ENCODE measurements at regions not wholly inside any gene's neighbourhood (a gene's known extent, or its start where the extent isn't known, plus 50 kb on each side); places are given as distances from the start of the nearest gene placed in this dataset.

DNA sequence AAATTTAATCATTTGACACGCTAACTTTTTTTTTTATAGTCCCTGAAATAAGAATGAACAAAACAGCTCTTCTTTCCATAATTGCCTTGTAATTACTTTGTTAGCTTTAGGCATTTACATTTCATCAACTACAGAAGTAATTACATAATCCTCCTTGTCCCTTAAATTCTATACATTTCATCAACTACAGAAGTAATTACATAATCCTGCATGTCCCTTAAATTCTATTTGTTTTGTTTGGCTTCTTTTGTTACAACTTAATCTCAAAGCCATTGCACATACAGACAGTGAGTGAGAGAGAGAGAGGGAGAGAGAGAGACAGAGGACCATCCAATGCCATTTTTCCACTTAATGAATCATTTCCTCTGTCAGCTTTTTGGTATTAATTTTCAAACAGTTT lies 873.2 kb downstream of the METTL15 start:
- no peak overlapping the region for H3K27ac ChIP-seq (ENCODE audit: low read length)
- no peak overlapping the region for H3K4me2 ChIP-seq (ENCODE audit: low read length)
- H3K79me2 ChIP-seq (ENCODE audit: low read length), result no peaks in the 10 kb centered on the region
- POLR2A ChIA-PET (ENCODE audit: unreplicated experiment), result interaction anchor here (0.6 kb wide), 1 partner anchor 38 kb away, joined by 3 read pairs; no protein-coding TSS in a partner anchor
- no peaks in the 10 kb centered on the region for H3K36me3 ChIP-seq (ENCODE audit: low read depth, low read length)
- no peaks in the 10 kb centered on the region for H3F3A ChIP-seq (ENCODE audit: low read length, unreplicated experiment)
- ATAC-seq, result no peak
- TF ChIP-seq, protein P1, sequence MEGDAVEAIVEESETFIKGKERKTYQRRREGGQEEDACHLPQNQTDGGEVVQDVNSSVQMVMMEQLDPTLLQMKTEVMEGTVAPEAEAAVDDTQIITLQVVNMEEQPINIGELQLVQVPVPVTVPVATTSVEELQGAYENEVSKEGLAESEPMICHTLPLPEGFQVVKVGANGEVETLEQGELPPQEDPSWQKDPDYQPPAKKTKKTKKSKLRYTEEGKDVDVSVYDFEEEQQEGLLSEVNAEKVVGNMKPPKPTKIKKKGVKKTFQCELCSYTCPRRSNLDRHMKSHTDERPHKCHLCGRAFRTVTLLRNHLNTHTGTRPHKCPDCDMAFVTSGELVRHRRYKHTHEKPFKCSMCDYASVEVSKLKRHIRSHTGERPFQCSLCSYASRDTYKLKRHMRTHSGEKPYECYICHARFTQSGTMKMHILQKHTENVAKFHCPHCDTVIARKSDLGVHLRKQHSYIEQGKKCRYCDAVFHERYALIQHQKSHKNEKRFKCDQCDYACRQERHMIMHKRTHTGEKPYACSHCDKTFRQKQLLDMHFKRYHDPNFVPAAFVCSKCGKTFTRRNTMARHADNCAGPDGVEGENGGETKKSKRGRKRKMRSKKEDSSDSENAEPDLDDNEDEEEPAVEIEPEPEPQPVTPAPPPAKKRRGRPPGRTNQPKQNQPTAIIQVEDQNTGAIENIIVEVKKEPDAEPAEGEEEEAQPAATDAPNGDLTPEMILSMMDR (conservative IDR thresholded peaks at IDR 0.05; ENCODE audit: low read depth, low read length), result no peak
- TF ChIP-seq EZH2 (IDR thresholded peaks at IDR 0.05; ENCODE audit: low read length, unreplicated experiment) (no peak), EZH2phosphoT487 (IDR thresholded peaks at IDR 0.05; ENCODE audit: borderline replicate concordance, low read length) (no peak)
- DNase-seq, result no peak
- no peak overlapping the region for H3K4me3 ChIP-seq (ENCODE audit: low read length)
- H4K20me1 ChIP-seq (ENCODE audit: low read length), result no peaks in the 10 kb centered on the region
- no TSS peak for BruUV-seq (replicated peaks)
- CTCF ChIA-PET, result no interaction called here
- H3K4me1 ChIP-seq (ENCODE audit: insufficient read depth, low read length), result no peaks in the 10 kb centered on the region; the same call in 1 of the 2 replicates
- H3K27me3 ChIP-seq (ENCODE audit: low read length), result no peaks in the 10 kb centered on the region
- no peaks in the 10 kb centered on the region for H3K9me2 ChIP-seq (replicated peaks; ENCODE audit: low read length)
- H3K9me3 ChIP-seq (ENCODE audit: low read length), result no peaks in the 10 kb centered on the region
- intact Hi-C loops (cut with micrococcal nuclease), result no loop called here
- no peak overlapping the region for H3K9ac ChIP-seq (ENCODE audit: low read length)
- H2AFZ ChIP-seq (ENCODE audit: low read length), result no peak overlapping the region

- Histone ChIP-seq H3K27me3 (ENCODE audit: low read length) (no peaks in the 10 kb centered on the region), H3K9me2 (replicated peaks; ENCODE audit: low read length) (no peaks in the 10 kb centered on the region), H3K36me3 (ENCODE audit: low read depth, low read length) (no peaks in the 10 kb centered on the region), H3K4me3 (ENCODE audit: low read length) (no peak overlapping the region), H2AFZ (ENCODE audit: low read length) (no peak overlapping the region), H3K4me1 (ENCODE audit: insufficient read depth, low read length) (no peaks in the 10 kb centered on the region), H3K9me3 (ENCODE audit: low read length) (no peaks in the 10 kb centered on the region), H3K9ac (ENCODE audit: low read length) (no peak overlapping the region), H3K4me2 (ENCODE audit: low read length) (no peak overlapping the region), H3K27ac (ENCODE audit: low read length) (no peak overlapping the region), H4K20me1 (ENCODE audit: low read length) (no peaks in the 10 kb centered on the region), H3F3A (ENCODE audit: low read length, unreplicated experiment) (no peaks in the 10 kb centered on the region), H3K79me2 (ENCODE audit: low read length) (no peaks in the 10 kb centered on the region)
- CTCF ChIA-PET, result no interaction called here
- DNase-seq (no peak), ATAC-seq (no peak)
- TF ChIP-seq EZH2phosphoT487 (IDR thresholded peaks at IDR 0.05; ENCODE audit: borderline replicate concordance, low read length), result no peak
- TF ChIP-seq, protein P1 (conservative IDR thresholded peaks at IDR 0.05; ENCODE audit: low read depth, low read length), result no peak
- no peak for TF ChIP-seq EZH2 (IDR thresholded peaks at IDR 0.05; ENCODE audit: low read length, unreplicated experiment)
- POLR2A ChIA-PET (ENCODE audit: unreplicated experiment), result no interaction called here
- BruUV-seq (replicated peaks), result no TSS peak
- intact Hi-C loops (cut with micrococcal nuclease), result no loop called here
Measured at GRCh38 chr11:28976801-28977145, 868.6 kb downstream of the METTL15 start.

- no TSS peak for BruUV-seq (replicated peaks)
- ChIA-PET CTCF (no interaction called here), POLR2A (ENCODE audit: unreplicated experiment) (interaction anchor here (0.6 kb wide), 1 partner anchor 188 kb away, joined by 3 read pairs; no protein-coding TSS in a partner anchor)
- H3K27ac ChIP-seq (ENCODE audit: low read length), result no peak overlapping the region
- intact Hi-C loops (cut with micrococcal nuclease), result no loop called here
- DNase-seq (no peak), ATAC-seq (no peak)
- H3K9me3 ChIP-seq (ENCODE audit: low read length), result no peaks in the 10 kb centered on the region
- no peaks in the 10 kb centered on the region for H3K4me1 ChIP-seq (ENCODE audit: insufficient read depth, low read length)
- no peak for TF ChIP-seq EZH2 (IDR thresholded peaks at IDR 0.05; ENCODE audit: low read length, unreplicated experiment)
- no peak for TF ChIP-seq EZH2phosphoT487 (IDR thresholded peaks at IDR 0.05; ENCODE audit: borderline replicate concordance, low read length)
- TF ChIP-seq, protein P1 (conservative IDR thresholded peaks at IDR 0.05; ENCODE audit: low read depth, low read length), result no peak
- no peaks in the 10 kb centered on the region for H3K79me2 ChIP-seq (ENCODE audit: low read length)
- no peaks in the 10 kb centered on the region for H3K36me3 ChIP-seq (ENCODE audit: low read depth, low read length)
- H4K20me1 ChIP-seq (ENCODE audit: low read length), result no peaks in the 10 kb centered on the region
- H3F3A ChIP-seq (ENCODE audit: low read length, unreplicated experiment), result no peaks in the 10 kb centered on the region
- no peak overlapping the region for H3K4me3 ChIP-seq (ENCODE audit: low read length)
- H3K4me2 ChIP-seq (ENCODE audit: low read length), result no peak overlapping the region
- no peaks in the 10 kb centered on the region for H3K9me2 ChIP-seq (replicated peaks; ENCODE audit: low read length)
- no peaks in the 10 kb centered on the region for H3K27me3 ChIP-seq (ENCODE audit: low read length)
- no peak overlapping the region for H3K9ac ChIP-seq (ENCODE audit: low read length)
- H2AFZ ChIP-seq (ENCODE audit: low read length), result no peak overlapping the region
Measured at GRCh38 chr11:28976012-28976800, 868.0 kb downstream of the METTL15 start.
